HepG2 (cell line): ENCODE measurements at regions not wholly inside any gene's neighbourhood (a gene's known extent, or its start where the extent isn't known, plus 50 kb on each side); places are given as distances from the start of the nearest gene placed in this dataset.
A peak's percentile ranks its signal among the peaks of the same experiment; 100 is the strongest.

Experiments used
- ATAC-seq: fragments of 200-7000 bp; cut with Tn5 transposase; 3 replicates; pipeline ENCODE4 v1.9.1; 2020; ENCODE audit warnings: mild to moderate bottlenecking, moderate library complexity
- BruUV-seq: library from RNA; stranded (reverse); fragments of 400-500 nt; replicated peaks from 2 replicates; lab custom pipeline; 2021; lab: Mats Ljungman, UMichigan
- CTCF ChIA-PET: fragments of 300-600 bp; formaldehyde crosslinking; extraction: SDS; loops from one replicate; lab custom pipeline; 2021; ENCODE audit warnings: low total read pairs, inconsistent platforms, low intra/inter-chr PET ratio; lab: Yijun Ruan, JAX
- POLR2A ChIA-PET: fragments of 350-600 bp; sonication (Branson Sonifier 250); formaldehyde crosslinking; loops from one replicate; lab custom pipeline; 2020; ENCODE audit warnings: antibody characterized with exemption, inconsistent platforms; lab: Yijun Ruan, JAX
- DNase-seq: peaks from one replicate; pipeline ENCODE4 v3.0.0-alpha.2; 2015; ENCODE audit warnings: low spot score
- FAIRE-seq: peaks from 3 replicates; lab custom pipeline; 2011; peaks lifted over from hg19 to GRCh38; lab: Jason Lieb, UNC
- H2AFZ ChIP-seq: one replicate; pipeline ENCODE4 v1.6.1; 2011; ENCODE audit warnings: low read length, inconsistent platforms
- H3K27ac ChIP-seq: fragments of 300-600 bp; 3 replicates; pipeline ENCODE4 v1.8.0; 2011; ENCODE audit warnings: mixed run types, mild to moderate bottlenecking, mixed read lengths, low read length, inconsistent platforms; ENCODE audit not compliant: insufficient read depth; ENCODE audit errors: extremely low read length
- H3K27me3 ChIP-seq, 2 experiments: fragments of 200-600 bp in 1 of 2; 2 replicates in 1 of 2; 3 replicates in 1 of 2; pipeline versions ENCODE4 v1.6.0 to v1.8.0; 2011; ENCODE audit warnings: low read length in 2 of 2, mild to moderate bottlenecking in 2 of 2, moderate library complexity in 2 of 2, inconsistent platforms in 1 of 2; ENCODE audit not compliant: insufficient read depth in 2 of 2, control insufficient read depth in 1 of 2
- H3K36me3 ChIP-seq, 2 experiments: fragments of 200-600 bp in 1 of 2; replicated peaks in 1 of 2; 2 replicates in 1 of 2; 3 replicates in 1 of 2; pipeline versions ENCODE4 v1.5.1 to v1.8.0; 2011; ENCODE audit warnings: low read length in 2 of 2, inconsistent platforms in 1 of 2; ENCODE audit not compliant: insufficient read depth in 2 of 2, control insufficient read depth in 1 of 2
- H3K4me1 ChIP-seq: 2 replicates; pipeline ENCODE4 v1.5.1; 2012; ENCODE audit warnings: low read length, inconsistent platforms; ENCODE audit not compliant: insufficient read depth
- H3K4me2 ChIP-seq: 2 replicates; pipeline ENCODE4 v1.6.0; 2011; ENCODE audit warnings: low read depth, low read length, inconsistent platforms
- H3K4me3 ChIP-seq, 3 experiments: fragments of 200-600 bp in 1 of 3; sonication (generic), shearing (Covaris generic) in 1 of 3; replicated peaks in 1 of 3; 2 replicates each; pipeline ENCODE4 v1.5.1; 2011 to 2016; ENCODE audit warnings: low read length in 3 of 3, inconsistent platforms in 2 of 3, low read depth in 2 of 3, mild to moderate bottlenecking in 2 of 3, control low read depth in 1 of 3, mixed read lengths in 1 of 3; ENCODE audit not compliant: insufficient read depth in 1 of 3
- H3K79me2 ChIP-seq: one replicate; pipeline ENCODE4 v1.6.1; 2011; ENCODE audit warnings: low read length, inconsistent platforms; ENCODE audit not compliant: insufficient read depth
- H3K9ac ChIP-seq: 2 replicates; pipeline ENCODE4 v1.6.0; 2011; ENCODE audit warnings: mild to moderate bottlenecking, low read depth, low read length, inconsistent platforms; ENCODE audit not compliant: insufficient read depth
- H3K9me3 ChIP-seq: 2 replicates; pipeline ENCODE4 v1.5.1; 2012; ENCODE audit warnings: mild to moderate bottlenecking, low read length
- H4K20me1 ChIP-seq: 2 replicates; pipeline ENCODE4 v1.6.0; 2011; ENCODE audit warnings: inconsistent platforms, mild to moderate bottlenecking, low read length, moderate library complexity; ENCODE audit not compliant: insufficient read depth
- CCAR2 ChIP-seq: fragments of 200-400 bp; formaldehyde crosslinking; optimal IDR thresholded peaks from 2 replicates; pipeline ENCODE3; 2018; ENCODE audit warnings: low read depth, mild to moderate bottlenecking, low read length, moderate library complexity
- CHD4 ChIP-seq: fragments of 200-600 bp; sonication (generic); IDR thresholded peaks from 2 replicates; pipeline ENCODE4 v1.7.0; 2017; ENCODE audit warnings: mild to moderate bottlenecking, low read length, borderline replicate concordance
- HNF4A ChIP-seq: sonication (generic); formaldehyde crosslinking; IDR thresholded peaks from 2 replicates; pipeline ENCODE4 v1.4.0; 2020; ENCODE audit warnings: missing genetic modification reagents
- KDM6A ChIP-seq: IDR thresholded peaks from 2 replicates; pipeline ENCODE4 v1.6.1; 2016; ENCODE audit warnings: low read depth
- KLF12 ChIP-seq: sonication (generic); formaldehyde crosslinking; IDR thresholded peaks from 2 replicates; pipeline ENCODE4 v1.4.0; 2020; ENCODE audit warnings: missing genetic modification reagents, borderline replicate concordance
- MAFF ChIP-seq: IDR thresholded peaks from 2 replicates; pipeline ENCODE4 v1.6.1; 2011; ENCODE audit warnings: low read depth, low read length, improper control_type of control experiment
- MAFK ChIP-seq, 2 experiments: IDR thresholded peaks in 1 of 2; conservative IDR thresholded peaks in 1 of 2; 2 replicates each; pipeline ENCODE4 v1.6.1; 2011; ENCODE audit warnings: improper control_type of control experiment in 2 of 2, low read length in 2 of 2
- RXRB ChIP-seq: IDR thresholded peaks from 2 replicates; pipeline ENCODE4 v1.6.1; 2016; ENCODE audit warnings: borderline replicate concordance, missing genetic modification reagents, missing compliant biosample characterization
- SETDB1 ChIP-seq: sonication (generic); formaldehyde crosslinking; IDR thresholded peaks from 2 replicates; pipeline ENCODE4 v1.5.1; 2020; ENCODE audit warnings: missing genetic modification reagents, mild to moderate bottlenecking, borderline replicate concordance
- ZNF816 ChIP-seq: sonication (generic); formaldehyde crosslinking; IDR thresholded peaks from 2 replicates; pipeline ENCODE4 v1.8.0; 2022; ENCODE audit warnings: missing genetic modification reagents, mild to moderate bottlenecking, borderline replicate concordance
- ZSCAN9 ChIP-seq: IDR thresholded peaks from 2 replicates; pipeline ENCODE4 v1.6.1; 2016; ENCODE audit warnings: borderline replicate concordance
- WGBS: methylation state at CpG from one replicate; pipeline ENCODE4 v1.1.6; 2017; ENCODE audit warnings: low lambda C conversion rate; 5-methylcytosine and 5-hydroxymethylcytosine counted together
- in situ Hi-C: cut with HindIII; loops from 2 replicates; pipeline ENCODE4 v1.10.0; 2017; ENCODE audit warnings: low pct_unique_long_range_greater_than_20kb; ENCODE audit not compliant: extremely low pct_ligation_motif_present
- intact Hi-C: fragments of 100-400 bp; cut with micrococcal nuclease; formaldehyde crosslinking; loops from one replicate; pipeline ENCODE4 v1.10.0; 2022; ENCODE audit not compliant: unreplicated experiment
- TF ChIP-seq, protein P1 (sequence below): sonication (generic); formaldehyde crosslinking; IDR thresholded peaks from 2 replicates; pipeline ENCODE4 v1.5.1; 2020; ENCODE audit warnings: mild to moderate bottlenecking, missing genetic modification reagents, moderate library complexity

DNA sequence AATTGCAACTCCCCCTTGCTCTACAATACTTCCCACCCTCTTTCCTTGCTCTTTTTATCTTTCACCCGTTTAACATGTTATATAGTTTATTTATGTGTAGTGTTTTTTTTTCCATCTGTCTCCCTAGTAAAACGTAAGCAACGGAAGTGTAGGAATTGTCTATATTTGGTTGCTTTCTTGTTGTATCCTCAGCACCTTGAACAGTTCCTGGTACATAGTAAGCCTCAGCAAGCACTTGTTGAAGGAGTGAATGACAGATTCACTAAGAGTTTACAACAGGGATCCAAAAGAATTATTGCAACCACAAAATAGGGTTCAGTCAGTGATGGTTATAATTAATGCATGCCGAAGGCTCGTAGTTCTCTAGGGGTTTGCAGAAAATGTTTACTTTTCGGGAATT lies 242.7 kb downstream of the SAMD5 start (continued):
- TF ChIP-seq KLF12: no peak

DNA sequence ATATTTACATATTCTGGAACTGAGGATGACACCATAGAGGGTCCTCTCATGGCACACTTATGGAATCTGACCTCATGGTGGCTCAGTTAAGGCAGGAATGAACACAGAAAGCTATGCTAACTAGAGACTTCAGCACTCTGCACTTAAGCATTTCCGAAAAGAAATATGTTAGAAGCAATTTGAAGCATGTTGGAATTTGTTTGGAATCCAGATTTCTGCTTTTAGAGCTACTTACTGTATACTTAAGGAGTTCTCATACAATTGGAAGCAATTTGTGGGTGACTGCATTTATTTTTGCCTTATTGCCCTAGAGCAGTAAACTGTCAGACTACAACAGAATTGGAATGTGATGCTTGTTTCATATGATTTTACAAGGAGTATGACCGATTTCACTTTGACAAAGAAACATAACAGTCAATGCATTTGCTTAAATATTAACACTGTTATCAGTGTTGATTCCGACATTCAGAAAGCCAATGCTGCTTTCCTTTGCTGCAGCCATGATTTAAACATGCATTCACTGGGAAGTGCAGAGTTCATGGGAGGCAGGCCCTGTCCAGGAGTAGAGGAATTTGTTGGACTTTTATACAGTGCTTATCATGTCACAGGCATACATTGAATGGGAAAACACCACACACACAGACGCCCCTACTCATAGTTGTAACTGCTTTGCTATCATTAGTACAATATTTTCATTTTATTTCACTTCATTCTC lies 244.4 kb downstream of the SAMD5 start:
- Histone ChIP-seq H3K36me3 (no peaks in the 10 kb centered on the region), H3K4me3 (no peak overlapping the region), H3K4me1 (peaks cover 9% of the 10 kb centered on the region; the same call in 1 of the 2 replicates), H3K27me3 (no peaks in the 10 kb centered on the region), H3K79me2 (no peaks in the 10 kb centered on the region), H3K4me2 (no peak overlapping the region), H3K9ac (no peak overlapping the region), H3K27ac (peak overlapping the region; percentile 4), H2AFZ (no peak overlapping the region), H3K9me3 (no peaks in the 10 kb centered on the region), H4K20me1 (no peaks in the 10 kb centered on the region)
- peak; percentile 18 for DNase-seq
- peak; percentile 90 for ATAC-seq
- no TSS peak for BruUV-seq
- ChIA-PET POLR2A (no interaction called here), CTCF (no interaction called here)
- TF ChIP-seq SETDB1 (no peak), CHD4 (no peak), HNF4A (CRISPR knock-in tag) (peak; percentile 34; the same call in 1 of the 2 replicates), KDM6A (CRISPR knock-in tag) (no peak)
- intact Hi-C loops (no loop called here), in situ Hi-C loops (no loop called here)
- peak; percentile 12 for FAIRE-seq
- WGBS: 17% methylated on average over 4 of the region's 4 CpGs

DNA sequence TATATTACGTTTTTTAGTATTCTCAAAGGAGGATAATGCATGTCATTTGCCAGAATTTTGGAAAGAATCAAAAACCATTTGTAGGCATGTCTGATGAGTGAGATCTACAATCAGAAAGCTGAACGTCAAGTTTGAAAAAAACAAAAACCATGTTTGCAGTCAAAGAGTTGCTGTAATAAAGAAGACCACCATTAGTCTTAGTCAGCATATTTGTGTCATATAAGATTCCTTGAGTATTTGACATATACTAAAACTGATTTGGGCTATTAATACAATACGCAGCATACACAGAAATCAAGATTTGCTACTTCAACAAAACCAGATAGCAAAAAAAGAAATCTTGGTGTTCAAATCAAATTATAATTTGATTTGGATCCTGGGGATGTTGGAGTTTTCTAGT lies 247.5 kb downstream of the SAMD5 start:
- 37% methylated on average over 3 of the region's 3 CpGs for WGBS
- no TSS peak for BruUV-seq
- intact Hi-C loops: no loop called here

More for the DNA sequence above, 247.5 kb downstream of the SAMD5 start:
- H3K79me2 ChIP-seq: no peaks in the 10 kb centered on the region
- TF ChIP-seq MAFK (conservative IDR thresholded peaks at IDR 0.05 in 1 of 2, IDR thresholded peaks at IDR 0.05 in 1 of 2; ENCODE audit: low read length in 2 of 2) (peak; percentile 96 to 99), MAFF (peak; percentile 98), CCAR2 (no peak), ZNF816 (CRISPR knock-in tag) (no peak), RXRB (CRISPR knock-in tag) (no peak), ZSCAN9 (CRISPR knock-in tag) (no peak)
- TF ChIP-seq, protein P1, sequence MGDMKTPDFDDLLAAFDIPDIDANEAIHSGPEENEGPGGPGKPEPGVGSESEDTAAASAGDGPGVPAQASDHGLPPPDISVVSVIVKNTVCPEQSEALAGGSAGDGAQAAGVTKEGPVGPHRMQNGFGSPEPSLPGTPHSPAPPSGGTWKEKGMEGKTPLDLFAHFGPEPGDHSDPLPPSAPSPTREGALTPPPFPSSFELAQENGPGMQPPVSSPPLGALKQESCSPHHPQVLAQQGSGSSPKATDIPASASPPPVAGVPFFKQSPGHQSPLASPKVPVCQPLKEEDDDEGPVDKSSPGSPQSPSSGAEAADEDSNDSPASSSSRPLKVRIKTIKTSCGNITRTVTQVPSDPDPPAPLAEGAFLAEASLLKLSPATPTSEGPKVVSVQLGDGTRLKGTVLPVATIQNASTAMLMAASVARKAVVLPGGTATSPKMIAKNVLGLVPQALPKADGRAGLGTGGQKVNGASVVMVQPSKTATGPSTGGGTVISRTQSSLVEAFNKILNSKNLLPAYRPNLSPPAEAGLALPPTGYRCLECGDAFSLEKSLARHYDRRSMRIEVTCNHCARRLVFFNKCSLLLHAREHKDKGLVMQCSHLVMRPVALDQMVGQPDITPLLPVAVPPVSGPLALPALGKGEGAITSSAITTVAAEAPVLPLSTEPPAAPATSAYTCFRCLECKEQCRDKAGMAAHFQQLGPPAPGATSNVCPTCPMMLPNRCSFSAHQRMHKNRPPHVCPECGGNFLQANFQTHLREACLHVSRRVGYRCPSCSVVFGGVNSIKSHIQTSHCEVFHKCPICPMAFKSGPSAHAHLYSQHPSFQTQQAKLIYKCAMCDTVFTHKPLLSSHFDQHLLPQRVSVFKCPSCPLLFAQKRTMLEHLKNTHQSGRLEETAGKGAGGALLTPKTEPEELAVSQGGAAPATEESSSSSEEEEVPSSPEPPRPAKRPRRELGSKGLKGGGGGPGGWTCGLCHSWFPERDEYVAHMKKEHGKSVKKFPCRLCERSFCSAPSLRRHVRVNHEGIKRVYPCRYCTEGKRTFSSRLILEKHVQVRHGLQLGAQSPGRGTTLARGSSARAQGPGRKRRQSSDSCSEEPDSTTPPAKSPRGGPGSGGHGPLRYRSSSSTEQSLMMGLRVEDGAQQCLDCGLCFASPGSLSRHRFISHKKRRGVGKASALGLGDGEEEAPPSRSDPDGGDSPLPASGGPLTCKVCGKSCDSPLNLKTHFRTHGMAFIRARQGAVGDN (CRISPR knock-in tag): no peak
- peaks cover 9% of the 10 kb centered on the region; the same call in 1 of the 2 replicates for H3K4me1 ChIP-seq
- POLR2A ChIA-PET: no interaction called here
- no peak for FAIRE-seq
- no peak overlapping the region for H3K4me2 ChIP-seq
- H3K9me3 ChIP-seq: no peaks in the 10 kb centered on the region
- CTCF ChIA-PET: no interaction called here
- no peaks in the 10 kb centered on the region for H3K36me3 ChIP-seq
- H3K27me3 ChIP-seq: no peaks in the 10 kb centered on the region
- no peak overlapping the region for H3K4me3 ChIP-seq
- in situ Hi-C loops: no loop called here
- H4K20me1 ChIP-seq: no peaks in the 10 kb centered on the region
- no peak overlapping the region for H3K9ac ChIP-seq
- ATAC-seq: no peak
- H3K27ac ChIP-seq: no peak overlapping the region
- no peak for DNase-seq
- H2AFZ ChIP-seq: no peak overlapping the region
